GM12874 (cell line): ENCODE measurements at regions not wholly inside any gene's neighbourhood (a gene's known extent, or its start where the extent isn't known, plus 50 kb on each side); places are given as distances from the start of the nearest gene placed in this dataset.

Source experiments
- TF ChIP-seq, protein P1 (sequence below): IDR thresholded peaks from 2 replicates; pipeline ENCODE4 v1.5.1; 2011; ENCODE audit warnings: low read depth, mild to moderate bottlenecking, control low read depth, low read length, moderate library complexity; ENCODE audit not compliant: insufficient read depth

DNA sequence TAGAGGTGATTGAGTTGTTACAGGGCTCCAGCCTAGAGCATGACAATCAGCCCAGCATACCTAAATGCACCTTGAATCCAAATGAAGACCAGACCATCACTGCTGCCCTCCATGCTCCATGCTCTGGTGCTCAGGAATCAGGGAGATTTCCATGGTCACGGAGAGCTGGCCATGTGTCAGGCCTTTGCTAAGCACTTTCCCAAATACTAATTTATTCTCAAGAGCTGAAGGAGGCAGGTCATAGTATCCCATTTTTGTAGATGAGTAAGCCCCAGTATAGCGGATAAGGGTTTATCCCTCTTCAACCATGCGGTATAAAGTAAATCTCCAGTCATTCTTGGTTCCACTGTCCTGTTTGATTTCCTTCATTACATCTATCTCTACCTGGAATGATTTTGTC is 240.8 kb downstream of the TFAP2A start:
- TF ChIP-seq, protein P1, sequence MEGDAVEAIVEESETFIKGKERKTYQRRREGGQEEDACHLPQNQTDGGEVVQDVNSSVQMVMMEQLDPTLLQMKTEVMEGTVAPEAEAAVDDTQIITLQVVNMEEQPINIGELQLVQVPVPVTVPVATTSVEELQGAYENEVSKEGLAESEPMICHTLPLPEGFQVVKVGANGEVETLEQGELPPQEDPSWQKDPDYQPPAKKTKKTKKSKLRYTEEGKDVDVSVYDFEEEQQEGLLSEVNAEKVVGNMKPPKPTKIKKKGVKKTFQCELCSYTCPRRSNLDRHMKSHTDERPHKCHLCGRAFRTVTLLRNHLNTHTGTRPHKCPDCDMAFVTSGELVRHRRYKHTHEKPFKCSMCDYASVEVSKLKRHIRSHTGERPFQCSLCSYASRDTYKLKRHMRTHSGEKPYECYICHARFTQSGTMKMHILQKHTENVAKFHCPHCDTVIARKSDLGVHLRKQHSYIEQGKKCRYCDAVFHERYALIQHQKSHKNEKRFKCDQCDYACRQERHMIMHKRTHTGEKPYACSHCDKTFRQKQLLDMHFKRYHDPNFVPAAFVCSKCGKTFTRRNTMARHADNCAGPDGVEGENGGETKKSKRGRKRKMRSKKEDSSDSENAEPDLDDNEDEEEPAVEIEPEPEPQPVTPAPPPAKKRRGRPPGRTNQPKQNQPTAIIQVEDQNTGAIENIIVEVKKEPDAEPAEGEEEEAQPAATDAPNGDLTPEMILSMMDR: no peak

DNA sequence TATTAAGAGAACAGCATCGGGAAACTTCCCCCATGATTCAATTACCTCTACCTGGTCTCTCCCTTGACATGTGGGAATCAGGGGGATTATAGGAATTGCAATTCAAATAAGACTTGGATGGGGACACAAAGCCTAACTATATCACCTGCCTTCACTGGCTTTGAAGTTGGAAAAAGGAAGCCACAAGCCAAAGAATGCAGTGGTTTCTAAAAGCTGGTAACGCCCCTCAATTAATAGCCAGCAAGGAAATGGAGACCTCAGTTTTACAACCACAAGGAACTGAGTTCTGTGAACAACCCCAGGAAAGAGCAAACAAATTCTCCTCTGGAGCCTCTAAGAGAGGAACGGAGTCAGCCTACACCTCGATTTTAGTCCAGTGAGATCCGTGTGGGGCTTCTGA is 244.1 kb downstream of the TFAP2A start:
- TF ChIP-seq, protein P1: no peak

DNA sequence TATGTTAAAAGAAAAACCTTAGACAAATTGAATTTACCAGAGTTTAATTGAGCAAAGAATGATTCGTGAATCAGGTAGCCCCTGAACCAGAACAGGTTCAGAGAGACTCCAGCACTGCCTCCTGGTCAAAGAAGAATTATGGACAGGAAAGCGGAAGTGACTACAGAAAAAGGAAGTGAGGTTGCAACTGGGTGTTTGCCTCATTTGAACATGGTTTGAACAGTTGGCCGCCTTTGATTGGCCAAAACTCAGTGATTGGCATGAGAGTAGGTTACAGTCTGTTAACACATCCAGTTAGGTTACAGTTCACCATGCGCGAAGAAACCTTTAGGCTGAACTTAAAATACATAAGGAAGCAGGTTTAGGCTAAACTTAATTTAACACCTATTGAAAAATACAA is 248.8 kb downstream of the TFAP2A start:
- TF ChIP-seq, protein P1: no peak

DNA sequence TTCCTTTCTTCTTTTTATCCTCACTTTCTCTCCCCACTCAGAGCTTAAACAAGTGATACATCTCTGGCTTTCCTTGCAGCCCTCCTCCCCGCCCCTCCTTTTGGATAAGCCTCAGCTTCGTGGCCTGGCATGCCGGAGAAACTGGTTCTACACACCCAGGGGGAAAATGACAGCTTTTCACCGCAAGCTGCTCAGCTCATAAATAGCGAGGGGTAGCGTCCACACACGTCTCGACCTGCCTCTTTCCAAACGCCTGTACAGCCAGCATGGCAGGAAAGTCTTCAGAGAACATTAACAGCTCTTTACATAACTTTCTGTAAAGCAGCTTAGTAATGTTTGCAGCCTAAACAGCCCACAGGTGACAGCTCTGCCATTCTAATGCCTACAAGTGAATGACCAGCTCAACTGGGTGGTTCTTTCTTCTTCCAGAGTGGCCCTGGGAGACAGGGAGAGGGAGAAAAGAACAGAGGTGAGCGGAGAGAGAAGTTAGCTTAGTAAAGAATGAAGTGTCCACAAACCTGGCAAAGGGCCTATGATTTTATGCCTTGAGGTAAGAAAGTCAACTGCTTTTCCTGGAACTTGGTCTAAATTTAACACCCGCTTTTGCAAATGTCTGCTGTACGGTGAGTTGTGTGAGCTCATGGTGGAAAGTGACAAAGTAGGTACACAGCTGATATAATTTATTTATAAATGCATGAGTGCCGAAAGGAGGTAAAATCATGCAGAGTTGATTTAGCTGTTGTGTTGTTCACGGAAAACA is 251.5 kb downstream of the TFAP2A start:
- TF ChIP-seq, protein P1: no peak

DNA sequence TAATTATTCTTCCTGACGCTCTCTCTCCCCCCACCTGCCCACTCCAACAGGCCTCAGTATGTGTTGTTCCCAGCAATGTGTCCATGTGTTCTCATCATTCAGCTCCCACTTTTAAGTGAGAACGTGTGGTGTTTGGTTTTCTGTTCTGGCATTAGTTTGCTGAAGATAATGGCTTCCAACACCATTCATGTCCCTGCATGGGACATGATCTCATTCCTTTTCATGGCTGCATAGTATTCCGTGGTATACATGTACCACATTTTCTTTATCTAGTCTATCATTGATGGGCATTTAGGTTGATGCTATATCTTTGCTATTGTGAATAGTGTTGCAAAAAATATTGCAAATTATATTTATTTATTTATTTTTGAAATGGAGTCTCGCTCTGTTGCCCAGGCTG is 258.0 kb downstream of the TFAP2A start:
- TF ChIP-seq, protein P1: no peak

DNA sequence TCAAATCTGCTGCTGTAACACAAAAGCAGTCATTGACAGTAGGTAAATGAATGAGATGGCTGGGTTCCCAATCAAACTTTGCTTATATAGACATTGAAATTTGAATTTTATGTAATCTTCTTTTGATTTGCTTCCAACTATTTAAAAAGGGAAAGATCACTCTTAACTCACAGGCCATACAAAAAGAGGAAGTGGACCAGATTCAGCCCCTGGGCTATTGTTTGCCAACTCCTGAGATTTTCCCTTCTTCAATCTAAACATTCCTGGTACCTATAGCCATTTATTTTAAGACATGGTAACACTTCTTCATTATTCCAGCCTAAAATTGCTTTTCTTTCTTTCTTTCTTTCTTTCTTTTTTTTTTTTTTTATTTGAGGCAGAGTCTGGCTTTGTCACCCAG is 260.6 kb downstream of the TFAP2A start:
- TF ChIP-seq, protein P1: no peak

DNA sequence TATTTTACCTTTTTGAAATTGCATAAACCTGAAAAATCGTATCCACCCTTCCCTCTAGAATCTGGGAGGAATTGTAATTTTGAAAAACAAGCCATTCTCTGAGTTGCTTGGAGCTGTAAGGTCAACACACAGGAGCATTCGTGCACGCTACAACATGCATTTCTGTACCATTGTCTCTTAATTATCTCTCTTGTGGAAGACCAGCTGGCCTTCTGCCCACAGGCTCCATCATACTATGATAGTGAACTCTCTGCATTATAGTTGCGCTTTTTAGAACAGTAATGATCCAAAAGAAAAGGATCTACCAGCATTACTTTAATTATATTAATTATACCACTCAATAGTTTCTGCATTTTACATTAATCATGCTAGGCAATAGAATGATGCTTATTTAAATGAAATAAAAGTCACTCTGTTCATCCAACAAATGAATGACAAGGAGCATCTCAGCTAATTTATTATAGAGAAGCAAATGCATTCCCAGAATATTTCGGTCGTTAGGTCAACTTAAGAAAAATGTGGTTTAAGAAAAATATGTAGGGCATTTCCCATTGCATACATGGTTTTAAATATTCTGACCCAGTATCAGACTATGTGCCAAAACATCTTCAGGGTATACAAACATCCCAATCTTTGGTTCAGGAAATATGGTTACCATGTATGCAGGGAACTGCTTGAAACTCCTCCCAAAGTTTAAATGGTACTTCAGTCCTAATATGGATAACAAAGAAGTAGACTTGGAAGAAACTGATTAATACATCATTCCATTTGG is 263.5 kb downstream of the TFAP2A start:
- TF ChIP-seq, protein P1: no peak
